ENCODE measurements at regions not wholly inside any gene's neighbourhood (a gene's known extent, or its start where the extent isn't known, plus 50 kb on each side); places are given as distances from the start of the nearest gene placed in this dataset.

- Mint-ChIP-seq H3K27me3 (no peaks in the 10 kb centered on the region), H3K9me3 (ENCODE audit: low read depth) (peaks cover 15% of the 10 kb centered on the region), H3K4me3 (ENCODE audit: low read depth) (no peak overlapping the region), H3K27ac (peak overlapping the region; percentile 68), H3K4me1 (ENCODE audit: low read depth) (peaks cover 8% of the 10 kb centered on the region), H3K36me3 (ENCODE audit: insufficient read depth) (peaks cover 3% of the 10 kb centered on the region)
- no peak for TF ChIP-seq CTCF (IDR thresholded peaks at IDR 0.05; ENCODE audit: unreplicated experiment)
- no peak for DNase-seq (ENCODE audit: low spot score, unreplicated experiment)
Measured at GRCh38 chr2:14270036-14270582, 362.4 kb upstream of the LRATD1 start.

DNA sequence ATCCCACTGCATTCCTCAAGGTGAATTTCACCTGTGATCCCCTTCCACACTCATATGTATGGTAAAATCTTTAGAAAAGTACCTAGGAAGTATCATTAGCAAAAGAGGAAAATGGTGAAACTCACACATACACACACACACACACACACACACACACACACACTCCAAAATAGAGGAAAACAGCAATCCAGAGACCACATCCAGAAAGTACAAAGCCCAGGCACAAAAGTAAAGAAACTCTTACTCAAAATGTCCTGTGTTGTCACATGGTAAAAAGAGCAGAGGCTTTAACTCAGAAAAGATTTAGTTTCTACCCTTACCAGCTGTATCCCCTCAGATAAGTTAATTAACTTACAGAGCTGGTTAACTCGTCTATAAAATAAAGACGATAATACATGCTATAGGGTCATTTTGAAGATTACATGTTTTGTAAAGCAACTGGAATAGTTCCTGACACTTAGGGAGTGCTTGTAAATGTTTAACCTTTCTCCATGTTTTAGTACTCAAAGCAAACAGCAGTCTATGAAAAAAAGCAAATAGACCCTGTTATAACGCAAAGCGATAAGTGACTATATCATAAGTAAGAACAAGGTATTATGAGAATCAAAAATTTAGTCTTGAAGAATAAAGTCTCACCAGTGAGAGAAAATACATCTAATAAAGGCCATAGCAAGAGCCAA is 360.0 kb upstream of the LRATD1 start:
- peaks cover 4% of the 10 kb centered on the region for H3K4me1 Mint-ChIP-seq (ENCODE audit: low read depth)
- no peak overlapping the region for H3K27ac Mint-ChIP-seq
- no peaks in the 10 kb centered on the region for H3K27me3 Mint-ChIP-seq
- H3K36me3 Mint-ChIP-seq (ENCODE audit: insufficient read depth): peaks cover 3% of the 10 kb centered on the region
- TF ChIP-seq CTCF (IDR thresholded peaks at IDR 0.05; ENCODE audit: unreplicated experiment): no peak
- no peak overlapping the region for H3K4me3 Mint-ChIP-seq (ENCODE audit: low read depth)
- H3K9me3 Mint-ChIP-seq (ENCODE audit: low read depth): peaks cover 20% of the 10 kb centered on the region
- no peak for DNase-seq (ENCODE audit: low spot score, unreplicated experiment)

DNA sequence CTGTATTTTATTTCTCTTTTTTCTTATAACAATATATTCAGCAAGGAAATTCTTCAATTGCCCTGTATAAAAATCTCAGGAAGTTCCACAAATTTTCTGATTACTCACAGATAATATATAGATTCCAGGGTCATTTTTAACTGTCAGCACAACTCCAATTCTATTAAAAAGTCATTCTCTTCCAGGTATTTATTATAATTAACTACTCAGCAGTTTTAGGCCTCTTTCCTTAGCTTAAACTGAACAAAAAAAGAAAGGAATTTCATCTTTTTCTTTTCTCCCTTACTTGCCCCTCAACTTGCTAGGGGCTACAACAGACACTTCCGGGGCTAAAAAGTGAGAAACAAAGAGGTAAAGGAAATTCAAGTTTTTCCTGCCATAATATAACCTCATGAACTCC is 358.9 kb upstream of the LRATD1 start:
- Mint-ChIP-seq H3K27ac (no peak overlapping the region), H3K36me3 (ENCODE audit: insufficient read depth) (peaks cover 3% of the 10 kb centered on the region), H3K9me3 (ENCODE audit: low read depth) (peaks cover 28% of the 10 kb centered on the region), H3K4me3 (ENCODE audit: low read depth) (no peak overlapping the region), H3K4me1 (ENCODE audit: low read depth) (peaks cover 4% of the 10 kb centered on the region), H3K27me3 (no peaks in the 10 kb centered on the region)
- DNase-seq (ENCODE audit: low spot score, unreplicated experiment): no peak
- TF ChIP-seq CTCF (IDR thresholded peaks at IDR 0.05; ENCODE audit: unreplicated experiment): no peak

- Mint-ChIP-seq H3K27ac (no peak overlapping the region), H3K27me3 (no peaks in the 10 kb centered on the region), H3K36me3 (ENCODE audit: insufficient read depth) (no peaks in the 10 kb centered on the region), H3K4me1 (ENCODE audit: low read depth) (peaks cover 6% of the 10 kb centered on the region), H3K4me3 (ENCODE audit: low read depth) (no peak overlapping the region), H3K9me3 (ENCODE audit: low read depth) (peaks cover 3% of the 10 kb centered on the region)
- TF ChIP-seq CTCF (IDR thresholded peaks at IDR 0.05; ENCODE audit: unreplicated experiment): no peak
- DNase-seq (ENCODE audit: low spot score, unreplicated experiment): no peak
Measured at GRCh38 chr2:14284244-14284643, 348.3 kb upstream of the LRATD1 start.

DNA sequence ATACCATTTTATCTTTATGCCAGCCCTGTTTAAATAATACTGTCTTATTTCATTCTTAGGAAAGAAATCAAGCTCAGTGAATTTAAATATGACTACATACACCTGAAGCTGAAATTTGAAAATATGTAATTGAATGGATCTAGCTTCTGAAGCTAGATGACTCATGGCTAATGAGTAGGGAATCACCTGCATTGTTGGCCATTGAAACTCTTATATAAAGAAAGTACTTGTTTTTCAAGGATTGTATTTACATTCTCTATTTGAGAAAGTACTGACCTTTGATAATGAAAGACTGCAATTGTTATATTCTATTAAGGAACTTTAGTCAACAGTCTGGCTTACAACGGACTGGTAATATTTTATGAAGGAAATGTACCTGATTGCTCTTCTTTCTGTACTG is 346.7 kb upstream of the LRATD1 start:
- no peak for DNase-seq (ENCODE audit: low spot score, unreplicated experiment)
- no peak for TF ChIP-seq CTCF (IDR thresholded peaks at IDR 0.05; ENCODE audit: unreplicated experiment)
- no peaks in the 10 kb centered on the region for H3K27me3 Mint-ChIP-seq
- peaks cover 3% of the 10 kb centered on the region for H3K9me3 Mint-ChIP-seq (ENCODE audit: low read depth)
- peaks cover 6% of the 10 kb centered on the region for H3K4me1 Mint-ChIP-seq (ENCODE audit: low read depth)
- no peak overlapping the region for H3K4me3 Mint-ChIP-seq (ENCODE audit: low read depth)
- no peaks in the 10 kb centered on the region for H3K36me3 Mint-ChIP-seq (ENCODE audit: insufficient read depth)
- peak overlapping the region; percentile 21 for H3K27ac Mint-ChIP-seq
